GM19395 (cell line): ENCODE measurements at regions not wholly inside any gene's neighbourhood (a gene's known extent, or its start where the extent isn't known, plus 50 kb on each side); places are given as distances from the start of the nearest gene placed in this dataset.

Experiments used
- ATAC-seq: cut with Tn5 transposase; IDR thresholded peaks from one replicate; pipeline ENCODE4 v1.9.1; 2021; ENCODE audit warnings: mild to moderate bottlenecking, moderate library complexity; ENCODE audit not compliant: unreplicated experiment

DNA sequence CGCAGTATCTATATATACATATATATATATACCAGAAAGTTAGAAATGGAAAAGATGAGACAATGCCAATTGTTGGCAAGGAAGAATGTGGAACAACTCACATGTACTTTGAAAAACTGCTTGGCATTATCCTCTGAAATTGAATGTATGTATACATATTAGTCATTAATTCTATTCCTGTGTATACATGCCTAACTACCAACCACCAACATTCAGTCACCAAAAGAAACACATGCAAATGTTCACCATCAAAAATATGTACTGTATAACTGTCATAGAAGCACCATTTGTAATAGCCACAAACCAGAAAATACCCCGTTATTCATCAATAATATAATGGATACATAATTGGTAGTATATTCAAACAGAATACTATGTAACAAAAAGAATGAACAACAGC lies 330.2 kb upstream of the GRAMD2B start:
- no peak for ATAC-seq

DNA sequence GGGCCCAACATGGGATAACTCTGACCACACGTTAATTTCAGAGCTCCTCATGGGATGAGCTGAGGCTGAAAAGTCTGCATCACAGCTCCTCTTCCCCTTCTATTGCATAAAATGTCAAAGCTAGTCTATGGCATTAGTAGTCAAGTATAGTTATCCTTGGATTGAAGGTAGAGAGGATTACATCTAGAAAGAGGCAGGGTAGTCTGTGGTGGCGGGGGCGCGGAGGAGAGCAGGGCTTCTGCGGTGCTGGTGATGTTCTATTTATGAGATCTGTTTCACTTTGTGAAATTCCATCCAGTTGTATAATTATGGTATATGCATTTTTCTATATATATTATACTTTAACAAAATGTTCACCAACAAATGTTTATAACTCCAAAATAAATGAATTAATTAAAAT lies 329.5 kb upstream of the GRAMD2B start:
- no peak for ATAC-seq

GRCh38 chr5:126094991-126095390 lies 328.2 kb upstream of the GRAMD2B start:
- no peak for ATAC-seq

- no peak for ATAC-seq
Measured at GRCh38 chr5:126096442-126097006, 326.7 kb upstream of the GRAMD2B start.

- ATAC-seq = no peak
Measured at GRCh38 chr5:126097876-126098275, 325.3 kb upstream of the GRAMD2B start.

- ATAC-seq = no peak
Measured at GRCh38 chr5:126098330-126099017, 324.7 kb upstream of the GRAMD2B start.

- ATAC-seq = no peak
Measured at GRCh38 chr5:126099077-126099476, 324.1 kb upstream of the GRAMD2B start.

DNA sequence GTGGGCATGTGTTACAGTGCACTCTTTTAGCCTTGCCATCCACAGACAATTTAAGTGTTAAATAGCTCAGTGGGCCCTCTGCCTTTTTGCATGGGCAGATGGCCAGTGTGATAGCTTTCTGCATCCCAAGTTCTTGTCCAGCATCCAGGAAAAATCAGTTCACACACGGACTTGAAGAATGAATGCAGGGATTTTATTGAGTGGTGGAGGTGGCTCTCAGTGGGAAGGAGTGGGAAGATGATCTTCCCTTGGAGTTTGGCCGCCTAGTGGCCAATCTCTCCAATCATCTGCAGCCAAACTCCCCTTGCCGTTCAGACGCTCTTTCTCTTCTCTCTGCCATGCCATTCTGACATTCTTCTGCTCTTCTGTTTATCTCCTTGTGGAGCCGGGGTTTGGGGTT lies 322.4 kb upstream of the GRAMD2B start:
- ATAC-seq = no peak

GRCh38 chr5:126101901-126102300 lies 321.3 kb upstream of the GRAMD2B start:
- no peak for ATAC-seq

DNA sequence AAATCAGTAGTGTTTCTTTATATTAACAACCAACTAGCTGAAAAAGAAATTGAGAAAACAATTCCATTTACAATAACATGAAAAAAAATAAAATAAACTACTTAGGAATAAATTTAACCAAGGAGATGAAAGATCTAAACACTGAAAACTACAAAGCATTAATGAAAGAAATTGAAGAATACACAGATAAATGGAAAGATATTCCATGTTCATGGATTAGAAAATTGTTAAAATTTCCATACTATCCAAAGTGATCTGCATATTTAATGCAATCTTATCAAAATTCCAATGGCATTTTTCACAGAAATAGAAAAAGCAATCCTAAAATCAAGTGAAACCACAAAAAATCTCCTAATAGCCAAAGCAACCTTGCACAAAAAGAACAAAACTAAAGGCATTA lies 320.2 kb upstream of the GRAMD2B start:
- ATAC-seq = no peak

DNA sequence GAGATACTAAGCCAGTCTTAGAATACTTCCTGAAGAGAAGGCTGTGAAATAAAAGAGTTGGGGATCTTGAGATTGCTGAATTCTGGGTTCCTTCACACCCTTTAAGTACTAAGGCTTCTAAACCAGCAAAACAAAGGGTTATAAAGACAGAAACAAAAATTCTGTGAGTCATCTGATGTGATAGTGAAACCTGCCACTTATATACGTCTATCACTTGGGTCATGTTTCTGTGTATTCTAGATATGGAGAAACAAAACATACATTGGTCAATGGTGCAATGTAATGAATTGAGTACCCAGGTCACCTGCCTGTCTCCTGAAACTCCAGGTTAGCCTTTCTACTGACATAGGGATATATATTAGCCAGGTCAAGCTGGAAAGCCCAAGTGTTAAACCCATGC lies 319.3 kb upstream of the GRAMD2B start:
- ATAC-seq = no peak

DNA sequence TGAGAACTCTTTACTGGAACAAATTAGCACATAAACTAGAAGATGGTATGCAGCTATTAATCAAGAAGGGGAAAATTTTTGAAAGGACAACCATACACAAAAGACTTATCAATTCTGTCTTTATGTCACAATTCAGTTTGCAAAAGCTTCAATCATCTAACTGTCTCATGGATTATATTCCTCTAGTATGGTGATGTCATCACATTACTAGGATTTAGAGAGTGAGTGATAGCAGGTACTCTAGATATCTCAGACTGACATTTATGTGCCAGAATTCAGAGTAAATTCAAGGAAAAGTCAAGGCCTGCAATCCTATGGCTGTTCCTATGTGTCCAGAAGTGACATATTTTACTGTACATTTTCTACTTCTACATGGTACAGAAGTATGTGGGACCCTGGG lies 318.9 kb upstream of the GRAMD2B start:
- no peak for ATAC-seq

GRCh38 chr5:126104951-126105350 lies 318.3 kb upstream of the GRAMD2B start:
- no peak for ATAC-seq

DNA sequence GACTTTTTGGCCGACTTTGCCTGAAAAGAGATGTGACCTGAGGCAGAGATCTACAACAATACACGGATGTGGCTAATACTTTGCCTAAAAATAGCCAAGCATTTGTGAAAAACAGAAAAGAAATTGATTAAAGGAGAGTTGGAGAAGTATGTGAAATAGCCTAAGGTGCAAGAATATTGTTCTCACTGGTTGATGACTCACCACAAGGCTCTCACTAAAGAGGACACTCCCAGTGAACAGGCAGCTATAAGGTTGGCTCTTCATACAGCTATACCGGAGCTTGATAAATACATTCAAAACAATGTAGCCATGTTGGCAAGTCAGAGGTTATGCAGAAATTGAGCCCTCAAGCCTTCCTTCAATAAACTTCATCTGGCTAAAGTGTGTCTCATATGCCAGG lies 317.2 kb upstream of the GRAMD2B start:
- ATAC-seq = no peak

GRCh38 chr5:126107381-126107780 lies 315.8 kb upstream of the GRAMD2B start:
- no peak for ATAC-seq

DNA sequence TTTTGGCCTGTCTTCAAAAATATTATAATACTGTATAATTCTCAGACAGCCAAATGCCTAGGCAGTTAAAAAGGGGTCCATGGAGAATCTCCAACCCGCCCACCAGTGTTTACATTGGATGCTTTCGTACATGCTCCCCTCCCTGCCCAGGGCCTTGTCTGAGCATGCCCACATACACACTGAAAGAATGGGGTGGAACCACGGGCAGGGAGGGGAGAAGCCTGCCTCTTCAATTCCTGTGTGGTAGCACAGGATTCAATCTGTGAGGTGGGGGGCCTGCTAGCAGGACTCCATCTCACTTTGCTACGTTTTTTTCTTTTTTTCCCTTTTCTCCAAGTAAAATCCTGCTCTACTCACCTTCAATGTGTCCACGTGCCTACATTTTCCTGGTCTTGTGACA lies 314.7 kb upstream of the GRAMD2B start:
- ATAC-seq = no peak

GRCh38 chr5:126115059-126115629 lies 308.1 kb upstream of the GRAMD2B start:
- no peak for ATAC-seq

GRCh38 chr5:126117044-126117443 lies 306.2 kb upstream of the GRAMD2B start:
- no peak for ATAC-seq

GRCh38 chr5:126119887-126120442 lies 303.2 kb upstream of the GRAMD2B start:
- no peak for ATAC-seq

DNA sequence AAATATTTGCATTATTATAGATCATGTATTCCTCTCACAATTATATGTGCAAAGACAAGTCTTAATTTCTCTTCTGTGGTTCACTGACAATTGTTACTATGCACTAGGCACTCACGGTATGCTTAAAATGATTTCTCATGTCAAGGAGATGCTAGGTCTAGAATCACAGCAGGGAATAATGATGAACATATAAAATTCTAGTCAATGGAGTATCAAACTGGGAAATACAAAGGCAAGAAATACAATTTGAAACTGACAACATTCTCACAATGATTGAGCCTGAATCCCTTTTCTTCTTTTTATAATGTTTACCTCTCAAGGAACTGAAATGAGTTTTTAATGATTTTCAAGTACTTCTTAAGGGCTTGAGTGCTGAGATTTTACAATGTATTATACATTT lies 302.3 kb upstream of the GRAMD2B start:
- no peak for ATAC-seq

GRCh38 chr5:126122942-126123341 lies 300.3 kb upstream of the GRAMD2B start:
- no peak for ATAC-seq

- ATAC-seq = no peak
Measured at GRCh38 chr5:126124706-126125345, 298.4 kb upstream of the GRAMD2B start.
